ENCODE measurements at regions not wholly inside any gene's neighbourhood (a gene's known extent, or its start where the extent isn't known, plus 50 kb on each side); places are given as distances from the start of the nearest gene placed in this dataset.

- H3K4me3 ChIP-seq = no peak overlapping the region
- no peak overlapping the region for H3K27ac ChIP-seq
- TF ChIP-seq, protein P1, sequence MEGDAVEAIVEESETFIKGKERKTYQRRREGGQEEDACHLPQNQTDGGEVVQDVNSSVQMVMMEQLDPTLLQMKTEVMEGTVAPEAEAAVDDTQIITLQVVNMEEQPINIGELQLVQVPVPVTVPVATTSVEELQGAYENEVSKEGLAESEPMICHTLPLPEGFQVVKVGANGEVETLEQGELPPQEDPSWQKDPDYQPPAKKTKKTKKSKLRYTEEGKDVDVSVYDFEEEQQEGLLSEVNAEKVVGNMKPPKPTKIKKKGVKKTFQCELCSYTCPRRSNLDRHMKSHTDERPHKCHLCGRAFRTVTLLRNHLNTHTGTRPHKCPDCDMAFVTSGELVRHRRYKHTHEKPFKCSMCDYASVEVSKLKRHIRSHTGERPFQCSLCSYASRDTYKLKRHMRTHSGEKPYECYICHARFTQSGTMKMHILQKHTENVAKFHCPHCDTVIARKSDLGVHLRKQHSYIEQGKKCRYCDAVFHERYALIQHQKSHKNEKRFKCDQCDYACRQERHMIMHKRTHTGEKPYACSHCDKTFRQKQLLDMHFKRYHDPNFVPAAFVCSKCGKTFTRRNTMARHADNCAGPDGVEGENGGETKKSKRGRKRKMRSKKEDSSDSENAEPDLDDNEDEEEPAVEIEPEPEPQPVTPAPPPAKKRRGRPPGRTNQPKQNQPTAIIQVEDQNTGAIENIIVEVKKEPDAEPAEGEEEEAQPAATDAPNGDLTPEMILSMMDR (IDR thresholded peaks at IDR 0.05) = no peak
- no peak for DNase-seq (ENCODE audit: low spot score)
These were observed 86.2 kb upstream of the CA10 start for GRCh38 chr17:52244689-52245088.

- H3K27ac ChIP-seq = no peak overlapping the region
- no peak for DNase-seq (ENCODE audit: low spot score)
- no peak overlapping the region for H3K4me3 ChIP-seq
- TF ChIP-seq, protein P1 (IDR thresholded peaks at IDR 0.05) = no peak
These were observed 83.8 kb upstream of the CA10 start for GRCh38 chr17:52242268-52242667.

GRCh38 chr17:52237151-52237550 is 78.6 kb upstream of the CA10 start:
- Histone ChIP-seq H3K4me3 (no peak overlapping the region), H3K27ac (no peak overlapping the region)
- no peak for DNase-seq (ENCODE audit: low spot score)
- TF ChIP-seq, protein P1 (IDR thresholded peaks at IDR 0.05) = no peak

DNA sequence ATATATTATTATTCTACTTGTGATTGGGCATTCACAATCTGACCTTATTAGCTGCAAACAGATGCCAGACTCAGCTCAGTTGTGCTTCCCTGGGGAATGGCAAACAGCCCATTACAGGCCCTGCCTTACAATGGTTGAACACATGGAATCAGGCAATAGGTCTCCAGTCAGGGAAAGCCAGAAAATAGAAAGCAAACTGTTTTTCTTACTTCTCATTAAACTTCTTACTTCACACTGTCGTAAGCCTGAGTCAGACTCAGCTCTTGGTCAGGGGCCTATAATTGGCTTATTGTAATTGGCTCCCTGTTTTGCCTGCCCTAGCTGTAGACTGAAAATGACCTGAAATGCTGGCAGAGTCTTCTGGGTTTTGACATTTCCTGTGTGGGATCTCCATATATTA is 77.0 kb upstream of the CA10 start:
- no peak for DNase-seq (ENCODE audit: low spot score)
- no peak overlapping the region for H3K27ac ChIP-seq
- H3K4me3 ChIP-seq = no peak overlapping the region
- TF ChIP-seq, protein P1 (IDR thresholded peaks at IDR 0.05) = no peak

DNA sequence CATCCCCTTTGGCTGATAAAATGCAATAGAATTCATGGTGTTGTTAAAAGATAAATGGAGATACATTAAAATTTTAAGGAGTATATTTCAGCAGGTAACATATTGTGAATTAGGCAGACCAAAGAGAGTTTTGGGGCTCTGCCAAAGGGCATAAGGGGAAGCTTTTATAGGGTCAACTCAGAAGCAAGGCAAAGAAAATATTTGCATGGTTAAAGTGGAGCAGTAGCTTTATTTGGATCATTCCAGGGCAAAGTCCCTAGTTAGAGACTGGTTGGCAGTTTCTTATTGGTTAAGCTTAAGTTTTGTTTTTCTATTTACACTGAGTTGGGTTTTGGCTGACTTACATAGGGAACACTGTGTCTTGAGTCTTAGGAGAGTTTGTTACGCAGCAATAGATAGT is 75.1 kb upstream of the CA10 start:
- Histone ChIP-seq H3K27ac (no peak overlapping the region), H3K4me3 (no peak overlapping the region)
- TF ChIP-seq, protein P1 (IDR thresholded peaks at IDR 0.05) = no peak
- no peak for DNase-seq (ENCODE audit: low spot score)

DNA sequence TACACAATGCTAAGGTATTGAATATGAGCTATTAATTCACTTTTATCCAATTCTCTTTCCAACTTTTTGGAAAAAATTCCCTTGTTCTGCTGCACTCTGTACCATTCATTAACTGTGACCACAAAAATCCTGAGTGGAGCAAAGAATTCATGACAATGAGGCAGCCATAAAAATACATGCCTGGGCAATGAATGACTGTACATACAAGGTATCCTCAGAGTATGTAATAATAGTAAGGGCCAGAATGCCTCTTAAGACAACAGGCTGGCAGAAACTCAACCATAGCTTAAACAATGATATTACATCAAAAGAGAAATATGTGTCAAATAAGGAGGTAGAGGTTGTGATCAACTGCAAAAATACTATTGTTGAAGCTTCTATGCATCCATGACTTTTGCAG is 74.7 kb upstream of the CA10 start:
- no peak overlapping the region for H3K27ac ChIP-seq
- H3K4me3 ChIP-seq = no peak overlapping the region
- TF ChIP-seq, protein P1 (IDR thresholded peaks at IDR 0.05) = no peak
- DNase-seq (ENCODE audit: low spot score) = no peak

- Histone ChIP-seq H3K27ac (no peak overlapping the region), H3K4me3 (no peak overlapping the region)
- no peak for DNase-seq (ENCODE audit: low spot score)
- TF ChIP-seq, protein P1 (IDR thresholded peaks at IDR 0.05) = no peak
These were observed 70.3 kb upstream of the CA10 start for GRCh38 chr17:52228823-52229222.
